Lung (tissue), 11 donors: ENCODE measurements at regions not wholly inside any gene's neighbourhood (a gene's known extent, or its start where the extent isn't known, plus 50 kb on each side); places are given as distances from the start of the nearest gene placed in this dataset.

Experiments used
- ATAC-seq: fragments of 200-7000 bp; cut with Tn5 transposase; one replicate; pipeline ENCODE4 v1.9.1; 2020; ENCODE audit warnings: moderate number of reproducible peaks; ENCODE audit not compliant: insufficient read depth, low FRiP score
- DNase-seq, 3 donors: peaks; one replicate each; pipeline ENCODE4 v3.0.0-alpha.2; 2013 to 2017
- H3K27ac ChIP-seq, 2 donors: one replicate each; pipeline ENCODE4 v1.5.1; 2013; ENCODE audit warnings: mild to moderate bottlenecking in 2 of 2, moderate library complexity in 2 of 2, control low read depth in 1 of 2, inconsistent platforms in 1 of 2, low read depth in 1 of 2, low read length in 1 of 2
- H3K27me3 ChIP-seq, 3 donors: one replicate each; pipeline ENCODE4 v1.5.1; 2013; ENCODE audit warnings: low read length in 2 of 3; ENCODE audit not compliant: control insufficient read depth in 3 of 3, insufficient read depth in 3 of 3
- H3K36me3 ChIP-seq, 4 donors: one replicate each; pipeline ENCODE4 v1.5.1; 2013; ENCODE audit warnings: low read length in 4 of 4, mild to moderate bottlenecking in 1 of 4, moderate library complexity in 1 of 4; ENCODE audit not compliant: control insufficient read depth in 4 of 4, insufficient read depth in 4 of 4
- H3K4me1 ChIP-seq, 5 donors: one replicate each; pipeline ENCODE4 v1.5.1; 2013; ENCODE audit warnings: low read length in 5 of 5, mild to moderate bottlenecking in 2 of 5, moderate library complexity in 1 of 5; ENCODE audit not compliant: control insufficient read depth in 5 of 5, insufficient read depth in 5 of 5
- H3K4me3 ChIP-seq: one replicate; pipeline ENCODE4 v1.5.1; 2013; ENCODE audit warnings: mild to moderate bottlenecking, control low read depth, moderate library complexity
- H3K9ac ChIP-seq, 2 donors: one replicate each; pipeline ENCODE4 v1.5.1; 2013; ENCODE audit warnings: low read length in 2 of 2, control low read depth in 1 of 2; ENCODE audit not compliant: insufficient read depth in 1 of 2
- H3K9me3 ChIP-seq, 4 donors: one replicate each; pipeline ENCODE4 v1.5.1; 2013; ENCODE audit warnings: low read length in 3 of 4, mild to moderate bottlenecking in 1 of 4, moderate library complexity in 1 of 4; ENCODE audit not compliant: control insufficient read depth in 4 of 4, insufficient read depth in 3 of 4
- WGBS, 2 donors: extraction: QIAGEN DNeasy Blood & Tissue Kit; methylation state at CpG; one replicate each; pipeline ENCODE4 v1.1.7; 2013; 5-methylcytosine and 5-hydroxymethylcytosine counted together
- TF ChIP-seq, protein P1 (sequence below): IDR thresholded peaks from 2 replicates; pipeline ENCODE4 v1.5.1; 2012; ENCODE audit warnings: mild to moderate bottlenecking; ENCODE audit errors: control extremely low read depth, extremely low read depth
- donor health status: control.
- donor health status: control.
- donor health status: Bipolar disorder and iron deficiency.
- donor health status: healthy.
- donor health status: DM: yes; HTN: yes; CAD: no.

GRCh38 chr4:24662542-24662941 lies 78.2 kb upstream of the DHX15 start:
- TF ChIP-seq, protein P1, sequence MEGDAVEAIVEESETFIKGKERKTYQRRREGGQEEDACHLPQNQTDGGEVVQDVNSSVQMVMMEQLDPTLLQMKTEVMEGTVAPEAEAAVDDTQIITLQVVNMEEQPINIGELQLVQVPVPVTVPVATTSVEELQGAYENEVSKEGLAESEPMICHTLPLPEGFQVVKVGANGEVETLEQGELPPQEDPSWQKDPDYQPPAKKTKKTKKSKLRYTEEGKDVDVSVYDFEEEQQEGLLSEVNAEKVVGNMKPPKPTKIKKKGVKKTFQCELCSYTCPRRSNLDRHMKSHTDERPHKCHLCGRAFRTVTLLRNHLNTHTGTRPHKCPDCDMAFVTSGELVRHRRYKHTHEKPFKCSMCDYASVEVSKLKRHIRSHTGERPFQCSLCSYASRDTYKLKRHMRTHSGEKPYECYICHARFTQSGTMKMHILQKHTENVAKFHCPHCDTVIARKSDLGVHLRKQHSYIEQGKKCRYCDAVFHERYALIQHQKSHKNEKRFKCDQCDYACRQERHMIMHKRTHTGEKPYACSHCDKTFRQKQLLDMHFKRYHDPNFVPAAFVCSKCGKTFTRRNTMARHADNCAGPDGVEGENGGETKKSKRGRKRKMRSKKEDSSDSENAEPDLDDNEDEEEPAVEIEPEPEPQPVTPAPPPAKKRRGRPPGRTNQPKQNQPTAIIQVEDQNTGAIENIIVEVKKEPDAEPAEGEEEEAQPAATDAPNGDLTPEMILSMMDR = no peak
- Histone ChIP-seq H3K27me3 (no peaks in the 10 kb centered on the region), H3K9me3 (no peaks in the 10 kb centered on the region), H3K9ac (no peak overlapping the region), H3K4me3 (no peak overlapping the region), H3K27ac (no peak overlapping the region), H3K4me1 (peaks cover 0 to 10% (median 2%) of the 10 kb centered on the region in 5 donors), H3K36me3 (no peaks in the 10 kb centered on the region)
- ATAC-seq = no peak
- WGBS, 2 donors = 47 to 80% methylated on average over 2 of the region's 2 CpGs
- no peak for DNase-seq

DNA sequence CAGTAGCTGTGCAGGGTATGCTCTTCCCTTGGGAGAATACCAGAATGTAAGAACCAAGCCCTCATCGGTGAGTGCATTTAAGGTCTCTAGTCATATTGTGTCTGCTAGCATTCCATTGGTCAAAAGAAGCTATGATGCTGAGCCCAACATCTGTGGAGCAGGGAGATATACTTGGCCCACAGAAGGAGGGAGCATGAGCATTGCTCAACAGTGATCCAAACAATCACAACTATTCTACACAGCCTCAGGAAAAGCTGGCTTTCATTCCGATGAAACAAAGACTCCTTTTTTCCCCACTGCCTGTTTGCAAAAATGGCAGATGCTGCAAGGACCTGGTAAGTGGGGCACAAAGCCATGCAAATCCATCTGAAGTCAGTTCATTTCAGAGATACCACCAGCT lies 80.6 kb upstream of the DHX15 start:
- no peak for ATAC-seq
- Histone ChIP-seq H3K27me3 (no peaks in the 10 kb centered on the region), H3K9ac (no peak overlapping the region), H3K4me3 (no peak overlapping the region), H3K9me3 (no peaks in the 10 kb centered on the region), H3K4me1 (peaks cover 0 to 11% (median 0%) of the 10 kb centered on the region in 5 donors), H3K36me3 (no peaks in the 10 kb centered on the region), H3K27ac (no peak overlapping the region)
- peak in 2 of 3 donors; percentile 40 to 76 for DNase-seq
- WGBS, 2 donors = 86% methylated on average over 2 of the region's 2 CpGs
- TF ChIP-seq, protein P1 = no peak

DNA sequence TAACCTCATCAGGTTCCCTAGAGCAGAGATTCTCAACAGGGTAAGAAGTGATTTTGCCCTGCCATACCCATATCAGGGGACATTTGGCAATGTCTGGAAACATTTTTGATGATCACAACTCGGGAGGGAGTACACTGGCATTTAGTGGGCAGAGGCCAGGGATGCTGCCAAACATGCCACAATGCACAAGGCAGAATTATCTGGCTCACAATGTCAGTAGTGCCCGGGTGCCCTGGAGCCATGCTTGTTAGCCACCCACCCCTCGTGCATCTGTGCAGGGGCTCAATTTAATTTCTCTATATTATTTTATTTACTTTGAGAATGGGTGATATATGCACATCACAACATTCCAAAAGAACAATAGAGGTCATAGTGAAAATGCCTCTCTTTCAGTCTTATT lies 82.0 kb upstream of the DHX15 start:
- WGBS, 2 donors = 86 to 87% methylated on average over 3 of the region's 3 CpGs
- Histone ChIP-seq H3K9me3 (no peaks in the 10 kb centered on the region), H3K27me3 (no peaks in the 10 kb centered on the region), H3K4me1 (peaks cover 0 to 11% (median 0%) of the 10 kb centered on the region in 5 donors), H3K27ac (no peak overlapping the region), H3K9ac (no peak overlapping the region), H3K4me3 (no peak overlapping the region), H3K36me3 (no peaks in the 10 kb centered on the region)
- no peak for ATAC-seq
- TF ChIP-seq, protein P1 = no peak
- DNase-seq = no peak

DNA sequence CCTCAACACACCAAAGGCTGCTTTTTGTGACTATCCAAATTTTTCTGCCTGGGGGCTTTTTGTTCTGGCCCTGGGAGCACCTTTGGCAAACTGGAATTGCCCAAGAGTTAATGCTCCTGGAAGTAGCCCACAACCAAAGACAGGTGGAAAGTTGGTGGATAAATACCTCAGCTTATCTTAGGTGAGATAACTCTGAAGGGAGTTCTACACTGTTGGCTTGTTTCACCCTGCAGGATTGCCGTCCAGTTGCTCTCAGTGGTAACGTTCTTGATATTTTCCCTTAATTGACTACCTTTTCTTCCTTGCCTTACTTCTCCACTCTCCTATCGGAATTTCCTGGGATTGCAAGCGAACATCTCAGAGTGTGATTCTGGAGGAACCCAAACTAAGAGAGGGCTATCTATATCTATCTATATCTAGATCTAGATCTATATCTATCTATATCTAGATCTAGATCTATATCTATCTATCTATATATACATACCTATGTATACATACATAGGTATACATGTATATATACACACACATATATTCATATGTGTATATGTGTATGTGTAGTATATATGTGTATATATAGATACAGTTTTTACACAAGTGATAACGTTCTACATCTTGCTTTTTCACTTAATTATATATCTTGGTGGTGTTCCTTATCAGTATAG lies 82.6 kb upstream of the DHX15 start:
- ATAC-seq (no peak), DNase-seq (no peak)
- H3K4me3 ChIP-seq = no peak overlapping the region
- no peaks in the 10 kb centered on the region for H3K36me3 ChIP-seq
- no peak overlapping the region for H3K27ac ChIP-seq
- WGBS, 2 donors = 87 to 94% methylated on average over 5 of the region's 5 CpGs
- no peaks in the 10 kb centered on the region for H3K9me3 ChIP-seq
- TF ChIP-seq, protein P1 = no peak
- H3K9ac ChIP-seq = no peak overlapping the region
- H3K27me3 ChIP-seq = no peaks in the 10 kb centered on the region
- peaks cover 0 to 11% (median 0%) of the 10 kb centered on the region in 5 donors for H3K4me1 ChIP-seq
